ENCODE measurements at regions not wholly inside any gene's neighbourhood (a gene's known extent, or its start where the extent isn't known, plus 50 kb on each side); places are given as distances from the start of the nearest gene placed in this dataset.

GRCh38 chr15:62553911-62554563, 389.0 kb upstream of the C2CD4B start:
- Mint-ChIP-seq H3K27ac (no peak overlapping the region), H3K36me3 (no peaks in the 10 kb centered on the region), H3K4me3 (no peak overlapping the region), H3K27me3 (ENCODE audit: low read depth) (no peaks in the 10 kb centered on the region), H3K4me1 (peaks cover 12% of the 10 kb centered on the region), H3K9me3 (peaks cover 6% of the 10 kb centered on the region; the same call in 1 of the 2 replicates)
- CTCF ChIA-PET = interaction anchor here (1.8 kb wide), 1 partner anchor 189 kb away, joined by 5 read pairs; no protein-coding TSS in a partner anchor
- DNase-seq (ENCODE audit: low spot score) (no peak), ATAC-seq (no peak)
- TF ChIP-seq RELA (CRISPR knock-in tag; IDR thresholded peaks at IDR 0.05; ENCODE audit: borderline replicate concordance) = no peak
- no peak for TF ChIP-seq ZBTB43 (CRISPR knock-in tag; IDR thresholded peaks at IDR 0.05)
- no peak for TF ChIP-seq ERG (CRISPR knock-in tag; IDR thresholded peaks at IDR 0.05)
- TF ChIP-seq, protein P1, sequence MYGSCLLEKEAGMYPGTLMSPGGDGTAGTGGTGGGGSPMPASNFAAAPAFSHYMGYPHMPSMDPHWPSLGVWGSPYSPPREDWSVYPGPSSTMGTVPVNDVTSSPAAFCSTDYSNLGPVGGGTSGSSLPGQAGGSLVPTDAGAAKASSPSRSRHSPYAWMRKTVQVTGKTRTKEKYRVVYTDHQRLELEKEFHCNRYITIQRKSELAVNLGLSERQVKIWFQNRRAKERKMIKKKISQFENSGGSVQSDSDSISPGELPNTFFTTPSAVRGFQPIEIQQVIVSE (CRISPR knock-in tag; IDR thresholded peaks at IDR 0.05; ENCODE audit: borderline replicate concordance) = no peak
- no peak for TF ChIP-seq ZNF532 (CRISPR knock-in tag; IDR thresholded peaks at IDR 0.05; ENCODE audit: borderline replicate concordance)
- TF ChIP-seq TEAD4 (CRISPR knock-in tag; IDR thresholded peaks at IDR 0.05) = no peak
- TF ChIP-seq TEAD1 (CRISPR knock-in tag; IDR thresholded peaks at IDR 0.05) = no peak
- TF ChIP-seq ZNF138 (CRISPR knock-in tag; conservative IDR thresholded peaks at IDR 0.05) = no peak
- no peak for TF ChIP-seq JAZF1 (CRISPR knock-in tag; IDR thresholded peaks at IDR 0.05)
- TF ChIP-seq NFATC4 (CRISPR knock-in tag; IDR thresholded peaks at IDR 0.05) = no peak
- no peak for TF ChIP-seq ZNF317 (CRISPR knock-in tag; IDR thresholded peaks at IDR 0.05; ENCODE audit: borderline replicate concordance, low read depth)
- TF ChIP-seq USF1 (CRISPR knock-in tag; IDR thresholded peaks at IDR 0.05) = no peak
- TF ChIP-seq MAX (CRISPR knock-in tag; IDR thresholded peaks at IDR 0.05) = no peak
- POLR2A ChIA-PET = no interaction called here

DNA sequence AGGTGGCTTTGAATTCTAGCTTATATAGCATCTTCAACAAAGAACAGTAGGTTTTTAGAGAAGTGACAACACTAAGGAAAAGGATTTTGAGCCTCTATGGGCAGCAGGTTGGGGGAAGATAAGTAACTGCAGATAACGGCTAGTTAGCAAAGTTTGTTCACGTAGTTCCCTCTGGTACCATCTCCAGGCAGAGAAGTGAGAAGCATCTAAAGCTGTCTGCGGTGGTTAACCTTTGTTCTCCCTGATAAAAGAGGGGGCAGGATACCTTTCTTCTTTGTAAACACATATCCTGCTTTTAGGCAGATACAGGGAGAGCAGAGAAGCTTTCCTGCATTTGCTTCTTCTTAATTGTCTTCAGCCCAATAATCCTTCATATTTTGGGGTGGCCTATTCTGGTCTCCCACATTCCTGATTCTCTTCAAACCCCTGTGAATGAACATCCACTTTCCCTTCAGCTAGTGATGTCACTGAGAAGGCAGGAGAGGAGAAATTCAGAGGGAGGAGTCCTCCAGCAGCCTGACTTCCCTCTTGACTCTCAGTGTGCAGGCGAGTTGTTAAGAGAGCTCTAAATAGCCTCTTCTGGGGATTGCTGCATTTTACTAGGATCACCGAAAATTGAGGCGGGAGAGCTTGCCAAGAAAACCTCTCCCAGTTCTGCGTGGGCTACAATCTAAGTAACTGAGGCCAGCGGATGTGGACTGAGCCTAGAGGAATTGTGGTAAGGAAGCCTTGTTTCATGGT, 393.7 kb upstream of the C2CD4B start:
- H3K4me1 Mint-ChIP-seq = peaks cover 41% of the 10 kb centered on the region
- DNase-seq (ENCODE audit: low spot score) = no peak
- H3K27me3 Mint-ChIP-seq (ENCODE audit: low read depth) = no peaks in the 10 kb centered on the region
- ATAC-seq = no peak; the same call in 1 of the 2 replicates
- no peak overlapping the region for H3K27ac Mint-ChIP-seq
- H3K36me3 Mint-ChIP-seq = no peaks in the 10 kb centered on the region
- CTCF ChIA-PET = interaction anchor here (0.5 to 2.4 kb wide), 5 partner anchors 9 to 167 kb away, joined by 3 to 23 read pairs (median 3); no protein-coding TSS in a partner anchor
- POLR2A ChIA-PET = no interaction called here
- H3K4me3 Mint-ChIP-seq = no peak overlapping the region
- H3K9me3 Mint-ChIP-seq = no peaks in the 10 kb centered on the region
- TF ChIP-seq, protein P2, sequence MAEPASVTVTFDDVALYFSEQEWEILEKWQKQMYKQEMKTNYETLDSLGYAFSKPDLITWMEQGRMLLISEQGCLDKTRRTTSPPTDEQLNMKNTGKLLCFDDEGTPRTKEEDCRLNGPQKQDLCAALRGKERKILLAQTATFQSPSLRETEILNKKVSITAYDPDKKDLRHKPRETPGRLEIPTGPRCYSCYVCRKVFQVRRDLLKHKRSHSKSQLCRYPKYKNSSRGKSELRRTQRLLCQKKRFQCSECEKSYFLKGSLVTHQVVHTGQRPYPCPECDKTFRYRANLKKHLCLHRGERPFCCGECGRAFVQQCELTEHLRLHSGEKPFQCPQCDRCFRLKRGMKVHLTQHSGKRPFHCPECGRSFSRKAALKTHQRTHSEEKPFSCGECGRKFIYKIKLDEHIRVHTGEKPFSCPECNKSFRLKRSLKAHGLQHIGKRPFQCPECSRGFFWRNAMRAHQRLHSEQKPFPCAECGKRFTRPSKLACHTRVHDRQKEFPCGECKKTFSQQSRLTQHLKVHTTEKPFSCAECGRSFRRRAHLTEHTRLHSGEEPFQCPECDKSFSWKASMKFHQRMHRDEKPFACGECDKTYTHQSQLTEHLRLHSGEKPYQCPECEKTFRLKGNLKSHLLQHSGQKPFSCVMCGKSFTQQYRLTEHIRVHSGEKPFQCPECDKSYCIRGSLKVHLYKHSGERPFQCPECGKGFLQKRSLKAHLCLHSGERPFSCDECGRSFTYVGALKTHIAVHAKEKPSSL (CRISPR knock-in tag; conservative IDR thresholded peaks at IDR 0.05) = no peak
- no peak for TF ChIP-seq FOXP4 (CRISPR knock-in tag; IDR thresholded peaks at IDR 0.05)
- TF ChIP-seq RORB (CRISPR knock-in tag; IDR thresholded peaks at IDR 0.05) = no peak
- no peak for TF ChIP-seq ZNF317 (CRISPR knock-in tag; IDR thresholded peaks at IDR 0.05; ENCODE audit: borderline replicate concordance, low read depth)
